ENCODE measurements at regions not wholly inside any gene's neighbourhood (a gene's known extent, or its start where the extent isn't known, plus 50 kb on each side); places are given as distances from the start of the nearest gene placed in this dataset.

- no peak overlapping the region for H3K4me3 ChIP-seq
- CTCF ChIA-PET, result no interaction called here
- H3K27me3 ChIP-seq (ENCODE audit: insufficient read depth, low read depth), result no peaks in the 10 kb centered on the region
- no peaks in the 10 kb centered on the region for H3F3A ChIP-seq (ENCODE audit: insufficient read depth, low read depth)
- no peaks in the 10 kb centered on the region for H3K79me2 ChIP-seq (ENCODE audit: low read depth)
- H3K9me2 ChIP-seq (ENCODE audit: insufficient read depth), result no peaks in the 10 kb centered on the region
- no peak overlapping the region for H3K4me2 ChIP-seq
- no TSS peak for BruUV-seq (replicated peaks)
- H3K9me3 ChIP-seq (ENCODE audit: insufficient read depth, low read depth), result no peaks in the 10 kb centered on the region
- TF ChIP-seq EZH2 (IDR thresholded peaks at IDR 0.05; ENCODE audit: low read depth) (no peak), CTCF (conservative IDR thresholded peaks at IDR 0.05) (no peak)
- H3K4me1 ChIP-seq (replicated peaks; ENCODE audit: insufficient read depth), result no peaks in the 10 kb centered on the region
- DNase-seq, result no peak
- H3K36me3 ChIP-seq (ENCODE audit: low read depth), result no peaks in the 10 kb centered on the region
- intact Hi-C loops (cut with micrococcal nuclease; ENCODE audit: unreplicated experiment), result no loop called here
- H3K27ac ChIP-seq, result no peak overlapping the region
- POLR2A ChIA-PET (ENCODE audit: unreplicated experiment), result interaction anchor here (0.6 kb wide), 1 partner anchor 8 kb away, joined by 4 read pairs; no protein-coding TSS in a partner anchor
- no peaks in the 10 kb centered on the region for H4K20me1 ChIP-seq (ENCODE audit: insufficient read depth)
- H2AFZ ChIP-seq, result no peak overlapping the region
Measured at GRCh38 chr13:76803831-76804230, 82.4 kb downstream of the KCTD12 start.

GRCh38 chr13:76800943-76801342 lies 85.3 kb downstream of the KCTD12 start:
- Histone ChIP-seq H3K4me3 (no peak overlapping the region), H3K4me2 (no peak overlapping the region), H3K79me2 (ENCODE audit: low read depth) (no peaks in the 10 kb centered on the region), H3F3A (ENCODE audit: insufficient read depth, low read depth) (no peaks in the 10 kb centered on the region), H3K36me3 (ENCODE audit: low read depth) (no peaks in the 10 kb centered on the region), H3K9me3 (ENCODE audit: insufficient read depth, low read depth) (no peaks in the 10 kb centered on the region), H3K27ac (no peak overlapping the region), H4K20me1 (ENCODE audit: insufficient read depth) (no peaks in the 10 kb centered on the region), H3K4me1 (replicated peaks; ENCODE audit: insufficient read depth) (no peaks in the 10 kb centered on the region), H3K27me3 (ENCODE audit: insufficient read depth, low read depth) (no peaks in the 10 kb centered on the region), H2AFZ (no peak overlapping the region), H3K9me2 (ENCODE audit: insufficient read depth) (no peaks in the 10 kb centered on the region)
- no TSS peak for BruUV-seq (replicated peaks)
- intact Hi-C loops (cut with micrococcal nuclease; ENCODE audit: unreplicated experiment), result no loop called here
- CTCF ChIA-PET, result no interaction called here
- POLR2A ChIA-PET (ENCODE audit: unreplicated experiment), result no interaction called here
- no peak for DNase-seq
- TF ChIP-seq EZH2 (IDR thresholded peaks at IDR 0.05; ENCODE audit: low read depth), result no peak
- TF ChIP-seq CTCF (conservative IDR thresholded peaks at IDR 0.05), result no peak

GRCh38 chr13:76799696-76800095 lies 86.5 kb downstream of the KCTD12 start:
- no TSS peak for BruUV-seq (replicated peaks)
- Histone ChIP-seq H3F3A (ENCODE audit: insufficient read depth, low read depth) (no peaks in the 10 kb centered on the region), H3K79me2 (ENCODE audit: low read depth) (no peaks in the 10 kb centered on the region), H3K4me1 (replicated peaks; ENCODE audit: insufficient read depth) (no peaks in the 10 kb centered on the region), H3K27me3 (ENCODE audit: insufficient read depth, low read depth) (no peaks in the 10 kb centered on the region), H4K20me1 (ENCODE audit: insufficient read depth) (no peaks in the 10 kb centered on the region), H3K9me2 (ENCODE audit: insufficient read depth) (no peaks in the 10 kb centered on the region), H3K9me3 (ENCODE audit: insufficient read depth, low read depth) (no peaks in the 10 kb centered on the region), H3K27ac (no peak overlapping the region), H3K4me3 (no peak overlapping the region), H2AFZ (0 out of 2 replicates have a peak overlapping the region, but pooled peaks have one; percentile 33), H3K36me3 (ENCODE audit: low read depth) (no peaks in the 10 kb centered on the region), H3K4me2 (no peak overlapping the region)
- DNase-seq, result no peak
- ChIA-PET CTCF (no interaction called here), POLR2A (ENCODE audit: unreplicated experiment) (no interaction called here)
- intact Hi-C loops (cut with micrococcal nuclease; ENCODE audit: unreplicated experiment), result no loop called here
- no peak for TF ChIP-seq CTCF (conservative IDR thresholded peaks at IDR 0.05)
- TF ChIP-seq EZH2 (IDR thresholded peaks at IDR 0.05; ENCODE audit: low read depth), result no peak
